ENCODE measurements at regions not wholly inside any gene's neighbourhood (a gene's known extent, or its start where the extent isn't known, plus 50 kb on each side); places are given as distances from the start of the nearest gene placed in this dataset.

DNA sequence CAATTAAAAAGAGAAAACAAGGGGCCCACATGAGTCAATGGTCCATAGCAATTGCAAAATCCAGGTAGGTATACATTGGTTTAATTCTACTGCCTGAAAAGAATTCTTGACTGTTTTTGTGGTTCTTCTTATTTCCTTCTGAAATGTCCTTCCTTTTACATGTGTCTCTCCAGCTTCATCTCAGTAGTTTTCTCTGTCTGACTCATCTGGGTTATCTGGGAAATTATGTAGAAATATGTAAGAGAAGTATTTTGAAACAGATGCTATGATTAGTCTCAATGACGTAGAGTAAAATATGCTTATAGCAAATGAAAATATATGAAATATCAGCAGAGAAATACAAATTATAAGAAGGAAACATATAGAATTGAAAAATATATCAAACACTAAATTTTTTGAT lies 953.2 kb downstream of the BRINP3 start:
- no peak overlapping the region for H3K27ac ChIP-seq (ENCODE audit: low read length)
- TF ChIP-seq, protein P1, sequence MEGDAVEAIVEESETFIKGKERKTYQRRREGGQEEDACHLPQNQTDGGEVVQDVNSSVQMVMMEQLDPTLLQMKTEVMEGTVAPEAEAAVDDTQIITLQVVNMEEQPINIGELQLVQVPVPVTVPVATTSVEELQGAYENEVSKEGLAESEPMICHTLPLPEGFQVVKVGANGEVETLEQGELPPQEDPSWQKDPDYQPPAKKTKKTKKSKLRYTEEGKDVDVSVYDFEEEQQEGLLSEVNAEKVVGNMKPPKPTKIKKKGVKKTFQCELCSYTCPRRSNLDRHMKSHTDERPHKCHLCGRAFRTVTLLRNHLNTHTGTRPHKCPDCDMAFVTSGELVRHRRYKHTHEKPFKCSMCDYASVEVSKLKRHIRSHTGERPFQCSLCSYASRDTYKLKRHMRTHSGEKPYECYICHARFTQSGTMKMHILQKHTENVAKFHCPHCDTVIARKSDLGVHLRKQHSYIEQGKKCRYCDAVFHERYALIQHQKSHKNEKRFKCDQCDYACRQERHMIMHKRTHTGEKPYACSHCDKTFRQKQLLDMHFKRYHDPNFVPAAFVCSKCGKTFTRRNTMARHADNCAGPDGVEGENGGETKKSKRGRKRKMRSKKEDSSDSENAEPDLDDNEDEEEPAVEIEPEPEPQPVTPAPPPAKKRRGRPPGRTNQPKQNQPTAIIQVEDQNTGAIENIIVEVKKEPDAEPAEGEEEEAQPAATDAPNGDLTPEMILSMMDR (IDR thresholded peaks at IDR 0.05; ENCODE audit: borderline replicate concordance, extremely low read depth, low read length, poor library complexity, severe bottlenecking) = no peak
- no peak for TF ChIP-seq EZH2 (IDR thresholded peaks at IDR 0.05; ENCODE audit: borderline replicate concordance, low read depth, low read length, severe bottlenecking)
- H3K36me3 ChIP-seq (ENCODE audit: insufficient read depth, low read length) = no peaks in the 10 kb centered on the region
- H3K9ac ChIP-seq (ENCODE audit: low read depth, low read length) = no peak overlapping the region
- no peak overlapping the region for H2AFZ ChIP-seq (ENCODE audit: low read depth, low read length)
- ATAC-seq (ENCODE audit: insufficient read depth, low read depth) (no peak), DNase-seq (no peak)
- no peaks in the 10 kb centered on the region for H3K79me2 ChIP-seq (ENCODE audit: insufficient read depth, low read length)
- H3K4me1 ChIP-seq (ENCODE audit: insufficient read depth, low read length) = no peaks in the 10 kb centered on the region
- H3K4me2 ChIP-seq (ENCODE audit: insufficient read depth, low read length) = no peak overlapping the region
- H3K27me3 ChIP-seq (ENCODE audit: insufficient read depth, low read length, poor library complexity) = no peaks in the 10 kb centered on the region
- H4K20me1 ChIP-seq (ENCODE audit: insufficient read depth, low read length) = no peaks in the 10 kb centered on the region
- H3K9me3 ChIP-seq (ENCODE audit: insufficient read depth, low read length, severe bottlenecking) = no peaks in the 10 kb centered on the region
- H3K4me3 ChIP-seq (ENCODE audit: low read depth in 1 of 2, low read length in 2 of 2) = no peak overlapping the region

- Histone ChIP-seq H3K9me3 (ENCODE audit: insufficient read depth, low read length, severe bottlenecking) (no peaks in the 10 kb centered on the region), H3K27me3 (ENCODE audit: insufficient read depth, low read length, poor library complexity) (no peaks in the 10 kb centered on the region), H4K20me1 (ENCODE audit: insufficient read depth, low read length) (no peaks in the 10 kb centered on the region), H3K9ac (ENCODE audit: low read depth, low read length) (no peak overlapping the region), H3K4me2 (ENCODE audit: insufficient read depth, low read length) (no peak overlapping the region), H3K4me3 (ENCODE audit: low read depth in 1 of 2, low read length in 2 of 2) (no peak overlapping the region), H2AFZ (ENCODE audit: low read depth, low read length) (no peak overlapping the region), H3K4me1 (ENCODE audit: insufficient read depth, low read length) (no peaks in the 10 kb centered on the region), H3K27ac (ENCODE audit: low read length) (no peak overlapping the region), H3K79me2 (ENCODE audit: insufficient read depth, low read length) (no peaks in the 10 kb centered on the region), H3K36me3 (ENCODE audit: insufficient read depth, low read length) (no peaks in the 10 kb centered on the region)
- TF ChIP-seq, protein P1 (IDR thresholded peaks at IDR 0.05; ENCODE audit: borderline replicate concordance, extremely low read depth, low read length, poor library complexity, severe bottlenecking) = no peak
- no peak for TF ChIP-seq EZH2 (IDR thresholded peaks at IDR 0.05; ENCODE audit: borderline replicate concordance, low read depth, low read length, severe bottlenecking)
- DNase-seq = no peak
- no peak for ATAC-seq (ENCODE audit: insufficient read depth, low read depth)
Observed at GRCh38 chr1:189530162-189530561, 947.5 kb downstream of the BRINP3 start.

GRCh38 chr1:189538271-189538670 lies 939.4 kb downstream of the BRINP3 start:
- no peaks in the 10 kb centered on the region for H3K9me3 ChIP-seq (ENCODE audit: insufficient read depth, low read length, severe bottlenecking)
- ATAC-seq (ENCODE audit: insufficient read depth, low read depth) (no peak), DNase-seq (no peak)
- no peak overlapping the region for H2AFZ ChIP-seq (ENCODE audit: low read depth, low read length)
- H3K79me2 ChIP-seq (ENCODE audit: insufficient read depth, low read length) = no peaks in the 10 kb centered on the region
- H3K27ac ChIP-seq (ENCODE audit: low read length) = no peak overlapping the region
- H3K4me1 ChIP-seq (ENCODE audit: insufficient read depth, low read length) = no peaks in the 10 kb centered on the region
- no peak overlapping the region for H3K4me2 ChIP-seq (ENCODE audit: insufficient read depth, low read length)
- no peak overlapping the region for H3K9ac ChIP-seq (ENCODE audit: low read depth, low read length)
- H3K27me3 ChIP-seq (ENCODE audit: insufficient read depth, low read length, poor library complexity) = no peaks in the 10 kb centered on the region
- no peaks in the 10 kb centered on the region for H3K36me3 ChIP-seq (ENCODE audit: insufficient read depth, low read length)
- no peak for TF ChIP-seq EZH2 (IDR thresholded peaks at IDR 0.05; ENCODE audit: borderline replicate concordance, low read depth, low read length, severe bottlenecking)
- TF ChIP-seq, protein P1 (IDR thresholded peaks at IDR 0.05; ENCODE audit: borderline replicate concordance, extremely low read depth, low read length, poor library complexity, severe bottlenecking) = no peak
- H3K4me3 ChIP-seq (ENCODE audit: low read depth in 1 of 2, low read length in 2 of 2) = no peak overlapping the region
- no peaks in the 10 kb centered on the region for H4K20me1 ChIP-seq (ENCODE audit: insufficient read depth, low read length)

GRCh38 chr1:189550498-189550897 lies 927.2 kb downstream of the BRINP3 start:
- Histone ChIP-seq H3K4me3 (ENCODE audit: low read depth in 1 of 2, low read length in 2 of 2) (no peak overlapping the region), H4K20me1 (ENCODE audit: insufficient read depth, low read length) (no peaks in the 10 kb centered on the region), H3K9ac (ENCODE audit: low read depth, low read length) (no peak overlapping the region), H2AFZ (ENCODE audit: low read depth, low read length) (no peak overlapping the region), H3K4me2 (ENCODE audit: insufficient read depth, low read length) (no peak overlapping the region), H3K79me2 (ENCODE audit: insufficient read depth, low read length) (no peaks in the 10 kb centered on the region), H3K4me1 (ENCODE audit: insufficient read depth, low read length) (no peaks in the 10 kb centered on the region), H3K27me3 (ENCODE audit: insufficient read depth, low read length, poor library complexity) (no peaks in the 10 kb centered on the region), H3K27ac (ENCODE audit: low read length) (no peak overlapping the region), H3K9me3 (ENCODE audit: insufficient read depth, low read length, severe bottlenecking) (no peaks in the 10 kb centered on the region), H3K36me3 (ENCODE audit: insufficient read depth, low read length) (no peaks in the 10 kb centered on the region)
- TF ChIP-seq, protein P1 (IDR thresholded peaks at IDR 0.05; ENCODE audit: borderline replicate concordance, extremely low read depth, low read length, poor library complexity, severe bottlenecking) = no peak
- TF ChIP-seq EZH2 (IDR thresholded peaks at IDR 0.05; ENCODE audit: borderline replicate concordance, low read depth, low read length, severe bottlenecking) = no peak
- ATAC-seq (ENCODE audit: insufficient read depth, low read depth) (no peak), DNase-seq (no peak)
